Suppressor macrophage treated with lipopolysaccharide for 1 hour (primary cell): ENCODE measurements at regions not wholly inside any gene's neighbourhood (a gene's known extent, or its start where the extent isn't known, plus 50 kb on each side); places are given as distances from the start of the nearest gene placed in this dataset.

Experiments used
- DNase-seq, 3 donors: peaks; one replicate each; pipeline ENCODE4 v3.0.0-alpha.2; 2020 to 2022

GRCh38 chr3:147866561-147866960, 457.4 kb downstream of the ZIC1 start:
- no peak for DNase-seq

GRCh38 chr3:147872568-147872967, 463.4 kb downstream of the ZIC1 start:
- no peak for DNase-seq

GRCh38 chr3:147875498-147875897, 466.3 kb downstream of the ZIC1 start:
- no peak for DNase-seq

GRCh38 chr3:147881933-147882332, 472.8 kb downstream of the ZIC1 start:
- no peak for DNase-seq

GRCh38 chr3:147886879-147887278, 477.7 kb downstream of the ZIC1 start:
- no peak for DNase-seq

DNA sequence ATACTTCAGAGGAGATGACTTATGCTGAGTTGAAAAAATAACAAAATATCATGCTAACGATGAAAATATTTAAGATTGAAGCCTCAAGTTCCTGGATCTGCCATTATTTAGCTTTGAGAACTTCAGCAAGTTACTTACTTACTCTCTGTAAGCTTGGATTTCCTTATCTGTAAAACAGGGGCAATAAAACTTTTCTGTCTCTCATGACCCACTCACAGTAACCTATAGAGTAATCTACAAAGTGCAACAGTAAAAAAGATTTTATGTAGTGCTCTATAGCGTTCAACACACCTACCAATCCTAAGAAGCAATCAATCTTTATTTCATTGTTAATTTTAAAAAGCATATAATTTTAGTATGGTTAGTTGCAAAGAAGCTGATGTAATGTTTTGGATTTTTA, 478.6 kb downstream of the ZIC1 start:
- no peak for DNase-seq

- no peak for DNase-seq
Measured at GRCh38 chr3:147890114-147890513, 480.9 kb downstream of the ZIC1 start.

GRCh38 chr3:147895509-147895908, 486.3 kb downstream of the ZIC1 start:
- no peak for DNase-seq

- DNase-seq, result no peak
Measured at GRCh38 chr3:147900851-147901250, 491.7 kb downstream of the ZIC1 start.

DNA sequence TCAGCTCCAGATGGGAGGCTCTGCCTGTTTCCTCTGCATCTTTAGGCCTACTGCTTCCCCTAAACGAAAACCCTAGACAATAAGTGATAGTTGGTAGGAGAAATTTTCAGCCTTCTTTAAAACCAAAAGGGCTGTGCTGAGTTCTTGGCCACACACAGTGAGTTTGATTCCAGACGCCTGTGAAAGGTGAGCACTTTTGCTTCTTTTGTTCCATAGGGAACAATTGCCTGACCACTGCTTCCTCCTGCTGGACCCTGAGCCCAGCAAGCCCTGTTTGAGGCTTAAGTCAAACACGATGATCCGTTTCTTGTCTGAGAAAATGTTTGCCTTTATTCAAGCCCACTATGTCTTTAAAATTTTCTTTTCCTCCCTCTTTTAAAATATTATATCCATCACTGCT, 493.9 kb downstream of the ZIC1 start:
- DNase-seq, result no peak

DNA sequence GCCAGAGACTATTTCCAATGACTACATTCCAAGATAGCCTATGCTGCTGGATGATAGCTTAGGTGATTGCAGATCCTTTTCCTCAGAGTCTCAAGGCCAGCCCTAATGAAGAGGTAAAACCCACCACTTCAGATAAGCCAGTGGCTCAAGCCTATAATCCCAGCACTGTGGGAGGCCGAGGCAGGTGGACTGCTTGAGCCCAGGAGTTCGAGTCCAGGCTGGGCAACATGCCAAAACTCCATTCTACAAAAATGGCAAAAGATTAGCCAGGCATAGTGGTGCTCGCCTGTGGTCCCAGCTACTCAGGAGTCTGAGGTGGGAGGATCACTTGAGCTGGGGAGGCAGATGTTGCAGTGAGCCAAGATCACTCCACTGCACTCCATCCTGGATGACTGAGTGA, 495.3 kb downstream of the ZIC1 start:
- DNase-seq, result no peak

DNA sequence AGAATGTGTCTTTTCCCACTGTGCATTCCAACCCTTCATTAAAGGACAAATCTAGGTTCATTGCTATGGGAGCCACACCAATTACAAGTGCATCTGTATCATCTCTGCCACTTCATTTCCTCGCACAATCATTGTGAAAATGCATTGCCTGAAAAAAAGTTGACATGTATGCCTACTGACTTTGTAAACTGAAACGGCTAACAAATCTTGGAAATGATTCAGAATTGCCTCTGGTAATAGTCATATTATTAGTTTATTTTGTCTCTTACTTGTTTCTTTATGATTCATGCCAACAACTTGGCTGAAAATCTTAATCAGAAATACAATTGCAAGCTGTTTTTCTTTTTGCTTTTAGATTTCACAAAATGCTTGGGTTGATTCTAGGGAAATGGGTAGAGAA, 497.1 kb downstream of the ZIC1 start:
- no peak for DNase-seq

GRCh38 chr3:147914532-147914931, 505.4 kb downstream of the ZIC1 start:
- no peak for DNase-seq

DNA sequence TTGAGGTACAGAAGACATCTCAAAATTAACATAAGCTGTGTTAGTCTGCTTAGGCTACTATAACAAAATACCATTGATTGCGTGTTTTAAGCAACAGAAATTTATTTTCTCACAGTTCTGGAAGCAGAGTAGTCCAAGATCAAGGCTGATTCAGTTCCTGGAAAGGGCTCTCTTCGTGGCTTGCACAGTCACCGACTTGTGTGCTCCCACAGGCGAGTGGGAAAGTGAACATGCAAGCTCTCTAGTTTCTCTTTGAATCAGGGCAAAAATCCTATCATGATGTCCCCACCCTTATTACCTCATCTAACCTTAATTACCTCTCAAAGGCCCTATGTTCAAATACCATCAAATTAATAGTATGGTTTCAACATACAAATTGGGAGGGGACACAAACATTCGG, 505.9 kb downstream of the ZIC1 start:
- no peak for DNase-seq

DNA sequence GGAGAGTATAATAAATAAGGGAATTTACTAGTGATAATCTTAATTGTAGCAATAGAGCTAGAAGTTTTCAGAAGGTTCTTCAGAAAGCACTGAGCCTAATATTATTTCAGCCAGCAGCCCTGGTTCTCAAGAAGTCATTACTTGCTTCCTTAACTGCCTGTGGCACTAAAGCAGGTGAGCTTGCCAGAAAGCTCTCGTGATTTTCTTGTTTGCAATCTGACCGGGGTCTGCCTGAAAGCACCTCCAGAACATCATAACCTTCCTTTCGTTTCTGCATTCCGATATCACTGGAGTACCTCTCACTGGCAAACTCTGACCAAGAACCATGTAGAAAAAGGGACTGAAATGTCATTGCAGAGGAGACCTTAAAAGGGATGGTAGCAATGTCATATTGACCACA, 510.3 kb downstream of the ZIC1 start:
- no peak for DNase-seq

GRCh38 chr3:147921051-147921450, 511.9 kb downstream of the ZIC1 start:
- DNase-seq, result no peak

GRCh38 chr3:147924755-147925154, 515.6 kb downstream of the ZIC1 start:
- DNase-seq, result no peak

- no peak for DNase-seq
Measured at GRCh38 chr3:147925272-147925671, 516.1 kb downstream of the ZIC1 start.

GRCh38 chr3:147930232-147930807, 521.2 kb downstream of the ZIC1 start:
- no peak for DNase-seq

- no peak for DNase-seq
Measured at GRCh38 chr3:147934451-147935180, 525.5 kb downstream of the ZIC1 start.

DNA sequence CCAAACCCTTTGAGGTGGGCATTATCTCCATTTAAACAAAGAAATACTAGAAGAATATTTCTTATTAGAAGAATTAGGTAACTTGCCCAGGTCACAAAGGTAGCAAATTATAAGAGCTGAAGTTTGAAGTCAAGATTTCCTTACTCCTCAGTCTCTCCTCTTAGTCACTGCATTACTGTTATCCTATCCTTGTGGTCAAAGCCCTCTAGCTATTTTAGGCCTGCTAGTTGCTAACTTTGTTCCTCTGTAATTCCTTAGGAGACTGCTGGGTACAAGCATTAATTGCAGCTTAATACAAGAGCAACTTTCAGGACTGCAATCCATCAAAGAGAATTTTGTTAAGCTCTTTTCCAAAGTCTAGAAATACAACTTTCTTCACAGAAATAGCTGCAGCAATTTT, 528.2 kb downstream of the ZIC1 start:
- DNase-seq, result no peak

- DNase-seq, result no peak
Measured at GRCh38 chr3:147937891-147938290, 528.7 kb downstream of the ZIC1 start.

DNA sequence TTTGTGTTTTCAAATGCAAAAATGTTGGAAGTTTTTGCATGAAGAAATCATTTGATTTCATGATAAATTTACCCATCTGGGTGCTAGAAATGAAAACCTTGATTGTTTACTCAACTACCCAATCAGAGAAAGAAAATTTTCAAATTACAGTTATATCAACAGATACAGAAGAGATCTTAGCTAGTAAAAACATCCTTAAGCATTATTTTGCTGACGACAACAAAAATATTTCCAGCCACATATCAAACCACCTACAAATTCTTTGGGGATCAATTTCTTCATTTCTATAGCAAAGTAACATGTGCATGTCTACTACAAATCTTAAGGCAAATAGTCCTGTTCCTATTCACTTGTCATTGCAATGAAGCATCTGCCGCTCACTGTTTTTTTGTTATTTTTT, 530.3 kb downstream of the ZIC1 start:
- no peak for DNase-seq

DNA sequence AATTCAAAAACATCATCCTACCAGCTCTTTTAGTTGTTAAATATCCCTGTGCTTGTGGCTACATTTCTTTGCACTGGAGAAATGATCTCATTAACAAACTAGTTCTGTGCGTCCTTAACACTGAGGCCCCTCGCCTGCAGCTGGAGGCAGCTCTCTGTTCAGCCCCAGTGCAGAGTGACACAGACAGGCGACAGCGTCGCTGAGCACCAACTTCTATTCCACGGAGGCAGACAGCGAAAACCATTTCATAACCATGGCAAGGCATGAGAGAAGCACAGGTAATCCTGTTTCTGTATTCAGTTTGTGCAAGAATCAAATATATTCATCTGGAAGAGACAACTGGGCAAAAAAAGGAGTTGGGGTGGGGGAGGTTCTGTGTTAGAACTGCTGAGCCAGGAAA, 530.7 kb downstream of the ZIC1 start:
- no peak for DNase-seq
